ENCODE measurements at regions not wholly inside any gene's neighbourhood (a gene's known extent, or its start where the extent isn't known, plus 50 kb on each side); places are given as distances from the start of the nearest gene placed in this dataset.

DNA sequence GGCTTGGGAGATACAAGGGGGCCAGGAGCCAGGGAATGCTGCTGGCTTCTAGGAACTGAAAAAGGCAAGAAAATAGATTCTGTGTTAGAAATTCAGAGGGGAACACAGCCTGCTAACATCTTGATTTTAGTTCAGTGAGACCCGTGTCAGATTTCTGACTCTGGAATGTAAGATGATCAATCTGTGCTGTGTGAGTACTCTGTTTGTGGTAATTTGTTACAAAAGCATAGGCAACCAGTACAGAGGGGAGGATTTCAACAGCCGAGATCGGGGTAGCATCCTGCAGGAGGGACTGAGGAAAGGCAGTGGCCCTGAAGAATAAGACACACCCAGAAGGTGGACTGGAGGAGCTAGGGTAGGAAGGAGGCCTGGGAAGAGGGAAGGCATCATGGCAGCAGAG is 410.0 kb upstream of the CCDC196 start:
- DNase-seq = no peak

DNA sequence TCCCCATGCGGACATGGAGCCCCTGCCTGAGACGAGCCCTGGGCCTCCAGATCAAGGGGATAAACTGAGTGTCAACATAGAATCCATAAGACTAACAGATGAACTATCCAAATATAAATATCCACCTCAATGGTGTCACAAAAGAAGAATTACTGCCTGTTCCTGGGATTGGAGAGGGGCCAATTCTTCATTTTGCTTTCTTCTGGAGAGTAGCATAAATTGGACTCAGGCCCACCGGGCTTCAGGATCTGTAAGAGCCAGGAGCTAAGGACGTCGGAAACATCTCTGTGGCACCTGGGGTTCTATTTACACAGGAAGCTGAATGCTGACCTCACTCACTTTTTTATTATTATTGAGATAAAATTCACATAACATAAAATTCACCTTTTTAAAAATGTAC is 408.2 kb upstream of the CCDC196 start:
- no peak for DNase-seq

- DNase-seq = no peak
Measured at GRCh38 chr14:66081594-66082376, 404.4 kb upstream of the CCDC196 start.

GRCh38 chr14:66085224-66085623 is 400.9 kb upstream of the CCDC196 start:
- no peak for DNase-seq

- no peak for DNase-seq
Measured at GRCh38 chr14:66085665-66086064, 400.5 kb upstream of the CCDC196 start.

- no peak for DNase-seq
Measured at GRCh38 chr14:66087231-66087630, 398.9 kb upstream of the CCDC196 start.

DNA sequence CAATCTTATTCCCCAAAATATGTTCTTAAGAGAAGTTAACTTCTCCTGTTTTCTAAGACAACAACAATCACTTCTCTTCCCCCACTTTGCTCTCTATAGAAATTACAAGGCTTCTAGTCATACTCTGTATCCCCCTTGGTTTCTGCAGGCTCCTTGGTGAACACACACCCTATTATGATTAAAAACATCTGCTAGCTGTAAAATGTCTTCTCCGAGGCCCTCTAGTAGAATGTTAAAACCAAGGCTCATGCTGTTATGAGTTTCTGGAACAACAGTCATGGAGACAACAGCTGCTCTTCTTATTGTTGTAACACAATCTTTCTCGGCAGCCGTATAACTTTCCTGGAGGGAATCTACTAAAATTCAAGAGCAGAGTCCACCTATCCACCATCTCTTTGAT is 397.5 kb upstream of the CCDC196 start:
- DNase-seq = no peak

GRCh38 chr14:66092206-66092605 is 394.0 kb upstream of the CCDC196 start:
- DNase-seq = no peak

- DNase-seq = no peak
Measured at GRCh38 chr14:66092748-66093147, 393.4 kb upstream of the CCDC196 start.

GRCh38 chr14:66094001-66094727 is 392.0 kb upstream of the CCDC196 start:
- DNase-seq = no peak

DNA sequence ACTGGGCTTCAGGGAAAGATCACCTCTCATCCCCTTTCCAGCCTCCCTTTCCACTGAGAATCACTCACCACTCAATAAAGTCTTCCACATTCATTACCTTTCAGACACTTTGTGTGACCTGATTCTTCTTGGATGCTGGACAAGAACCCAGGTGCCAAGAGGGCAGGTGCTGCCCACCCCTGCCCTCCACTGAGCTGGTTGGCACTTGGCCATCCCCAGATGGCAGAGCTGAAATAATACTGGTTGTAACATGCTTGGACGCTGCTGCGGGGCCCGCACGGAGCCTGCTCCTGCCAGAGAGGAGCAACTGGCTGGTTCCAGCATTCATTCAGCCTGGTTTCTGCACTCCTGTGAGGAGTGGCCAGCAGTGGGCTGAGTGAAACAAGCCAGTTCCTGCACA is 386.7 kb upstream of the CCDC196 start:
- no peak for DNase-seq

DNA sequence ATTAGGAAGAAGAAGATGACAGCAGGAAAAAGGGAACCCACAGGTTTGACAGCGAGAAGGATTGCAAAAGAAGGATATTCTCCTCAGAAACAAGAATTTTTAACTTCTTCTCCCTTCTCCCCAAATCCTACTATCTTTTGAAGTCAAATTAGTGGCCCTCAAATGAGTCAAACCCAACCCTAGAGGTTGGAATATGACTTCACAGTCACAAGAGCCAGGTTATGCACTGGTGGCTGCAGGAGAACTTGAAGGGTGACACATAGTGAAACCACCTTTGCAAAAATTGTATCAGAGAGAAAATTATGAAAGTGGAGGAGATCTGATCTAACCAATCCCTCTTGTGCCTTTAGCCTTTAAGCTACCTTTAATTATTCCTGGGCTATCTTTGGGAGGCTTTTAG is 386.2 kb upstream of the CCDC196 start:
- DNase-seq = no peak

DNA sequence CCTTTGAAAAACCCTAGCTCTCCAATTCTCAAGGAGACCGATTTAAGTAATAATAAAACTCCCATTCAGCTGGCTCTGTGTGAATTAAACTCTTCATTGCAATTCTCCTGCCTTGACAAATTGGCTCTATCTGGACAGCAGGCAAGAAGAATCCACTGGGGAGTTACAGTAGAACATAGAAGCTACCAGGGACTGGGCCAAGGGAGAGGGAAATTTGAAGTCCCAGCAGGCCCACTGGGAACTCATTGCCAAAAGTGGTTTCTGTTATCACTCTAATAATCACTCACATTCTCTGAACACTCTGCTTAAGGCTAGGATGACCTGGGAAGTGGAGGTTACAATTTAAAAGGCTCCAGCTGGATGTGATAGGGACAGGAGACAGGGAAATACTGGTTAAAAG is 384.5 kb upstream of the CCDC196 start:
- DNase-seq = no peak

DNA sequence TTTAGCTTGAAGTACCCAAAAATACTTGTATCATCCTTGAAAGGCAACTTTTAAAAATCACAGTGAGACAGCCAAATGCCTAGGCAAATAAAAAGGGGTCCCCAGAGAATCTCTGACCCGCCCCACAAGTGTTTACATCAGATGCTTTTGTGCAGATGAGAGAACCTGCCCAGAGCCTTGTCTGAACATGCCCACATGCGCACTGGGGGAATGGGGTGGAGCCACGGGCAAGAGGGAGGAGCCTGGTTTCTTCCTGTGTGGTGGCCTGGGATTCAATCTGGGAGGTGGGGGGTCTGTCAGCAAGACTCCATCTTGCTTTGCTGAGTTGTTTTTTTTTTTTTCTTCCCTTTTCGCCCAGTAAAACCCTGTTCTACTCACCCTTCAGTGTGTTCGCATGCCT is 381.7 kb upstream of the CCDC196 start:
- DNase-seq = no peak

DNA sequence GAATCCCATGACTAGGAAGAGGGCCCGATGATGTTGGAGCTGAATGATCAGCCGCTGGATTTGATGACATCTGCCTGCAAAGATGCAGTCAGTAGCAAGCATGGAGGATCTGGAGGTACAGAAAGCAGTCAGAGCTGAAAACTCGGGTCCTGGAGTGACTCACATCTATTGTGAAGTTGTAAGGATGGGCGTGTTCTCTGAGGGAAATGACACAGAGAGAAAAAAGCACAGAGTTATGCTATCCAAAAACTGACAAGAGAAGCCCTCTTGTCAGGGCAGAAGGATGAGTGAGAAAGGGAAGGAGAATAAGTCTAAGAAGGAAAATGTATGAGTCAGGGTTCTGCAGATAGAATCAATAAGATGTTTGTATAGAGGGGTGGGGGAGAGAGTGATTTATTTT is 380.4 kb upstream of the CCDC196 start:
- no peak for DNase-seq

GRCh38 chr14:66109426-66109825 is 376.7 kb upstream of the CCDC196 start:
- DNase-seq = no peak

GRCh38 chr14:66111891-66112290 is 374.3 kb upstream of the CCDC196 start:
- DNase-seq = no peak

GRCh38 chr14:66114071-66114470 is 372.1 kb upstream of the CCDC196 start:
- DNase-seq = no peak

DNA sequence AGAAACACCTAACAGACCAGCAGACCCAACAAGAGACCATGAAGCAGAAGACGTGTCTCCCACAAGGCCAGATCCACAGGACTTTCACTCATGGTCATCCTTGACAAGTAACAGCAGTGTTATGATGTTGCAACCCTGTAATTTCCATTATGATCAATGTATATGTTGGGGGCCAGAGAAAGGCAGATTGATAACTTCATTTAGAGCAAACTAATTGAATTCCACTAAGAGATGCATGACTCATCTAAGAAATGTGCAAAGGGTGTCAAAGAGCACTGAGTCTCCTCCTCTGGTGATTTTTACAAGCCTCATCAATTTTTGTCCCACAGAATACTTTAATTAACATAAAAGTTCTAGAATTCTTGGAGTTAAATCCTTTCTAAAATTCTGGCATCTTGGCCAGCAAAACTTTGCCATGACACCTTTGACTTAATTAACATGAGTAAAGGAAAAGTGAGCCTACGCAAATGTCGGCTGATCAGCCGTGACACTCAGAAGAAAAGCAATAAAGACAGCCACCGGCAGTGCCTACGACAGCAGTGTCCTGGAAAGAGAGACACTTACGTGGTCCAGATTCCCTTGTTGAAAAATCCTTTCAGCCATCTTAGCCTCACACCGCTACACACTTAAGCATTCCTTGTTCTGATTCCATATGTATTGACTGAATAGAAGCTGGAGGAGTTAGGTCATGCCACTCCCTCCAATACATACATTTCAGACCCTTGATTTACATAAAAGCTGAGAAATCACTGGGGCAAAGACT is 370.2 kb upstream of the CCDC196 start:
- DNase-seq = no peak

DNA sequence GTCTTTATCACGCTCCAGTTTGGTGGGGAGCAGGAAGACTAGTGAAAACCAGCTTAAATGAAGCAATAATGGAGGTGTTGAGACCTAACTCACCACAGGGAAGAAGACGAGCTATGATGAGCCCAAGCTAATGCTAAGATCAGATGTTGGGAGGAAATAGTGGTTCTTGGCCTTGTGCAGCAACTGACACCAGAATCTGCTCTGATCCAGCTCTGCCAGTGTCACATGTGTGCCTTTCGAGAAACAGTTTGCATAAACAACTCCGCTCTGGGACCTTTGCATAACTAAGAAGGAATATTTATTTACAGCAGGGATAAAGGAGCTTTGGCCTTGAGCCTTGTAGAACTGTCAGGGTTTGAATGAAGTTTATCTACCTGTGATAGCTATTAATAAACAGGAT is 369.4 kb upstream of the CCDC196 start:
- DNase-seq = no peak

GRCh38 chr14:66117600-66117999 is 368.6 kb upstream of the CCDC196 start:
- no peak for DNase-seq

DNA sequence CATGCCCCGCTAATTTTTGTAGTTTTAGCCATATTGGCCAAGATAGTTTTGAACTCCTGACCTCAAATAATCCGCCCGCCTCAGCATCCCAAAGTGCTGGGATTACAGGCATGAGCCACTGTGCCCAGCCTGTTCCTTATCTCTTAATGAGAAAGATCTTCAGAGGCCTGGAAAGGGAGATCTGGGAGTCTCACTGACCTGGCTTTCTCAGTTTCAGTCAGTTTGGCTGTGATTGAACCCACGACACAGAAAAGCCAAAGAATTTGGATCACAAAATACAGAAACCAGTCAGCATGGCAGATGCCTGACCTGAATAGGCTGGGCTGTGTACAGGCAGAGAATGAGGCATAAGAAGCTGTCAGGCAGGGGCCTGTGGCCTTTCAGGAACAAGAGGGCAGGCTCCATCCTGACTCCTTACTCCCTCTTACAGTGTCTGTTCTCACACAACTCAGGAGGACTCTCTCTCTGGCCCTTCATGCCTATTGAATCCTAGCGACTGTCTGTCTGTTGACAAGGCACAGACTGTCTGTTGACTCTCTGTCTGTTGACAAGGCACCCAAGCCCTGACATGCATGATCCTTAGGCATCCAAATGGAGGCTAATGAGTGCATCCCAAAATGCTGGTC is 366.5 kb upstream of the CCDC196 start:
- no peak for DNase-seq

DNA sequence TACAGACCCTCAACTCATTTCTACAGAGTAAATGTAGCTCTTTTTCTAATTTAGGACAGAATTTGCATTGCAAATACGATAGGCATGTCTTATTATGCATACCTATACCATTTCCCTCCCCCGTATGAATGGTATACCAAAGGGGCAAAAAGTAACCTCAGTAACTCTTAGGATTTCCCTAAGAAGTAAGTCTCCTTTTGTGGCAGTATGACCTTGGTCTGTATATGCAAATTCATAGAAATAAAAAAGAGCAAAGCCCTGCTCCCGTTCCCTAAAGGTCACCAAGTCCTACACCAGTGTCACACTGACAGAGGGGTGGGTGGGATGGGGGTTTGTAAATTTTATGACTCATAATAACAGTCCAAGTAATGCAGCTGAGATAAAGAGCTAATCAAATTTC is 365.8 kb upstream of the CCDC196 start:
- DNase-seq = no peak

Data from activated gamma-delta T cell (primary cell).